Left kidney (tissue), 1 donor: ENCODE measurements at regions not wholly inside any gene's neighbourhood (a gene's known extent, or its start where the extent isn't known, plus 50 kb on each side); places are given as distances from the start of the nearest gene placed in this dataset.
"Not testable (repeated sequence)": the region's sequence is repeated elsewhere in the genome, so short reads cannot be mapped to it uniquely, and the experiment has no call there.

ENCODE experiments used
- DNase-seq: peaks from one replicate; pipeline ENCODE4 v3.0.0-alpha.2; 2013

DNA sequence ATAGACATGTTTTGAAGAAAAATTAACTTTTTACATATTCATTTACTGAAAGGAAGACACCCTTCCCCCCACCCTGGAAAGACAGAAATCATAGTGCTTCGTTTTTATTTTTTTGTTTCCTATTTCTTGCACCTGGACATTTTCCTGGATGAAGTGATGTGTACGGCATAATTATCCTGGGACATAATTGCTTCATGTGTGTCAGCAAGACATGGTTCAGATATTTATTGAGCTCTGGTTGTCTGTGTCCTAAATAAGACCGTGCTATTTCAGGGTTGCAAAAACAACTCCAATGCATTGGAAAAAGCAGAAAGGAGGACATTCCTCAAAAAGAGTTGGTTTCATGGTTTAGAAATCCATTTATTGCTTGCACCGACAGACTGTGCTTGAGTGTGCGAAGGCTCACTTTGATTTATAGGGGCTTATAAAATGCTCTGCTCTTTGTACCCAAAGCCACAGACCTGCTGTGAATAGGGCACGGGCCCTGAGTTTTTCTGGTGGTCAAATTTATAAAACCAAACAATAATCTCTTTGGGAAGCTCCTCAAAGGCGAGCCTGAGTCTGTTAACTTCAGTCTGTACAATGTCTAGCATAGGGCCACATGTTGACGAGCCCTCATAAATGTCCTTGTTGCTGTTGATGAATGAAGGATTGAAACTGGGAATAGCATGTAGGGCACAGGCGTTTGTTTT is 179.5 kb downstream of the SOX4 start:
- DNase-seq = no peak

- DNase-seq = no peak
Measured at GRCh38 chr6:21773576-21773968, 180.0 kb downstream of the SOX4 start.

- DNase-seq = no peak
Measured at GRCh38 chr6:21777846-21778245, 184.3 kb downstream of the SOX4 start.

DNA sequence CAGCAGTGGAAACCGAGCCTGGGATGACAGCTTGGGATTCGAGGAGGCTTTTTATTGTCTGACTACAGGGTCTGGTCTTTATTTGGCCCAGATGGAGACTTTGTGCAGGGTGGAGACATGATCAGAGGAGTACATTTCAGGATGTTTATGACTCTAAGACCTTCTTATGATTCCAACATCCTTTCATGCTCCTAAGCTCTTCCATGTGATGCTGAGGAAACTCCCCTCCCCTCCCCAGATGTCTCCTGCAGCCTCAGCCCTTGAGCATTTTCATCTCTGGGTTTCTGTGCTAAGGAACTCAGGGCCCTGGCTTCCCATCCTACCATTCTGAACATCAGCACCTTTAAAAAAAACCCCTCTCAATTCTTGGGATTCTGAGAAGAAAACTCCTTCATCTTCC is 186.6 kb downstream of the SOX4 start:
- DNase-seq = no peak

DNA sequence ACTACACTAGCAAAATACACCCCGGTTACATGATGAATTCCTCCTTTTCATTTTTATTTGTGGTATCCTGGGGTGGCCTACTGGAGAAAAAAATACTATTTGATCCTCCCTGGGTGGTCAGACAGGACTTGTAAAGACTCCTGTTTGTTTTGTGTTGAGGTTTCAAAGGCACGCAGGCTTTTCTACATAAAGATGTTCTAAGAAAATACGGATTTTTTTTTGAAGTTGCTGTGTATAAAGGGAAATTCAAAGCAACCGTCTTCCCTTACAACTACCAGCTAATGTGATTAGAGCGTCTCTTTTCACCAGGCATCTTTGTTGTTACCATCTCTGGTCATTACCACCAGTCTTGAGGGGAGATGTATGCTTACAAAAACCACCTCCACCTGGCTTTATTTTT is 187.1 kb downstream of the SOX4 start:
- no peak for DNase-seq

GRCh38 chr6:21781128-21781527 is 187.6 kb downstream of the SOX4 start:
- DNase-seq = no peak

DNA sequence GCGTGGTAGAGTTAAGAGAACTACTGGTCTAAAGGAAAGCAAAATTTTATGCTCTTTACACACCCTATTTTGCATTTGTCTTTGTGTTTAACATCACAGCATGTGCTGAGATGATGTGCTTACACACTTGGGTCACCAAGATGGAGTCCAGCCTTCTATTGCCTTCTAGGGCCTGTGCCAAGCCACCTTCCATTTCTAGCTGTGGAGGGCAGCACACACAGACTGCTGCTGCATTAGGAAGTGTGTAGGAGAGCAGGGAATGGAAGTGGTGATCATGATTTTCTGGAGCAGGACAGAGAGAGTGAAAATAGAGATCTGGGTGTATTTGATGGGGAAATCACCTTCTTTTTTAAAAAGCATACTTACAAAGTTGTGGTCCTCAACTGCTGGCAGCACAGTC is 191.6 kb downstream of the SOX4 start:
- no peak for DNase-seq

GRCh38 chr6:21791056-21791455 is 197.5 kb downstream of the SOX4 start:
- DNase-seq = no peak

DNA sequence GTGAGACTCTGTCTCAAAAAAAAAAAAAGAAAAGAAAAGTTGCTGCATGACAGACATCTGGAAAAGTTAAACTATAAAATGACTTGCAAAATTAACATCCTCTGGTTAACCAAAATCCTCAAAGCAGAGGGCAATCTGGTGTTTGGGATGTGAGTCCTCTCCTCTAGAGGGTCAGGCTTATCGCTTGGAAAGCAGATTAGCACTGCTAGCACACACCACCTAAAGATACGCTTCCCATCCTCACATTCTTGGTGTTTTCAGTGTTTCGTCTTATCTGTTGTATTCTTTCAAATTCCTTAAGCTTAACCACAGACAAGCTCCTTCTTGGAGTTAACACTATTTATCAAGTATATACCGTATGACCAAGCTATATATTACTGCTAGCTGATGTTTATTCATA is 198.0 kb downstream of the SOX4 start:
- no peak for DNase-seq

DNA sequence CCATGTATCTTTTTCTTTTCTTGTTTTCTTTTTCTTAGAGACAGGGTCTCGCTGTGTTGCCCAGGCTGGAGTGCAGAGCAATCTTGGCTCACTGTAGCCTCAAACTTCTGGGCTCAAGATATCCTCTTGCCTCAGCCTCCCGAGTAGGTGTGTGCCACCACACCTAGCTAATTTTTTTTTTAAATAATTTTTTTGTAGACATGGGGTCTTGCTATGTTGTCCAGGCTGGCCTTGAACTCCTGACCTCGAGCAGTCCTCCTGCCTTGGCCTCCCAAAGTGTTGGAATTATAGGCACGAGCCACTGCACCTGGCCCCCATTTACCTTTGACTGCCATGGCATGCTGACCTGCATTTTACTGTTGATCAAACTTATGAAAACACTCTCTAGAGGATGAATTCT is 198.6 kb downstream of the SOX4 start:
- no peak for DNase-seq

DNA sequence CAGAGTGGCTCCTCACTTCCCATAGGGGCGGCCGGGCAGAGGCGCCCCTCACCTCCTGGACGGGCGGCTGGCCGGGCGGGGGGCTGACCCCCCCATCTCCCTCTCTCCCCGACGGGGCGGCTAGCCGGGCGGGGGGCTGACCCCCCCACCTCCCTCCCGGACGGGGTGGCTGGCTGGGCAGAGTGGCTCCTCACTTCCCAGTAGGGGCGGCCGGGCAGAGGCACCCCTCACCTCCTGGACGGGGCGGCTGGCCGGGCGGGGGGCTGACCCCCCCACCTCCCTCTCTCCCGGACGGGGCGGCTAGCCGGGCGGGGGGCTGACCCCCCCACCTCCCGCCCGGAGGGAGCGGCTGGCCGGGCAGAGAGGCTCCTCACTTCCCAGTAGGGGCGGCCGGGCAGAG is 203.4 kb downstream of the SOX4 start:
- DNase-seq = not testable (repeated sequence)

DNA sequence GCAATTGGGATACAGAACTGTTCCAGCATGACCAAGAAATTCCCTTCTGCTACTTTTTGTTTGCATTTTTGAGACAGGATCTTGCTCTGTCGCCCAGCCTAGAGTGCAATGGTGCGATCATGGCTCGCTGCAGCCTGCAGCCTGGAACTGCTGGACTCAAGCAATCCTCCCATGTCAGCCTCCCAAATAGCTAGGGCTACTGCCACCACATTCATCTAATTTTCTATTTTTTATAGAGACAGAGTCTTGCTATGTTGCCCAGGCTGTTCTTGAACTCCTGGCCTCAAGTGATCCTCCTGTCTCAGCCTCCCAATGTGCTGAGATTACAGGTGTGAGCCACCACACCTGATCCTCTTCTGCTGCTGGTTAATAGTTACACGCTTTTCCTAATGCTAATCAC is 204.9 kb downstream of the SOX4 start:
- DNase-seq = no peak

GRCh38 chr6:21800330-21800729 is 206.8 kb downstream of the SOX4 start:
- DNase-seq = no peak

DNA sequence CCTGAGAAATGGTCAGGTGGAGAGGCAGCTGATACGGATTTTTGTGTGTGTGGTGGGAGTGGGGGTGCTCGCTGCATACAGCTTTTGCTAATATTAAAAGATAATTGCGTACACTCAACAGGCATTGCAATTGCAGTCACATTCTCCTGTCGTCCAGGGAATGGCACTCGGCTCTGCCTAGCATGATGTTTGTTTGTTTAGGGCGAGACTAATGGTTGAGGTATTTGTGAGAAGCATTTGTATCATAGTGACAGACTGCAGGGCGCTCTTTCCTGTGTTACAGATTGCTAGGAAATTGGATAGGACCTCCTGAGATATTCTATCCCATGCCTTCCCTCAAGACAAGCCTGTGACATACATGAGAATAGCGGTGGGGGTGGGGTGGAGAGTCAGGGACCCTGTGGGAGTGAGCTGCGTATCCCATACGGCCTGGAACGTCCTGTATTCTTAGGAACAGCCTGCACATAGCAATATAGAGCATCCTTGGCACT is 207.4 kb downstream of the SOX4 start:
- DNase-seq = no peak

GRCh38 chr6:21801446-21802174 is 208.1 kb downstream of the SOX4 start:
- DNase-seq = no peak

- DNase-seq = no peak
Measured at GRCh38 chr6:21802175-21802822, 208.7 kb downstream of the SOX4 start.

DNA sequence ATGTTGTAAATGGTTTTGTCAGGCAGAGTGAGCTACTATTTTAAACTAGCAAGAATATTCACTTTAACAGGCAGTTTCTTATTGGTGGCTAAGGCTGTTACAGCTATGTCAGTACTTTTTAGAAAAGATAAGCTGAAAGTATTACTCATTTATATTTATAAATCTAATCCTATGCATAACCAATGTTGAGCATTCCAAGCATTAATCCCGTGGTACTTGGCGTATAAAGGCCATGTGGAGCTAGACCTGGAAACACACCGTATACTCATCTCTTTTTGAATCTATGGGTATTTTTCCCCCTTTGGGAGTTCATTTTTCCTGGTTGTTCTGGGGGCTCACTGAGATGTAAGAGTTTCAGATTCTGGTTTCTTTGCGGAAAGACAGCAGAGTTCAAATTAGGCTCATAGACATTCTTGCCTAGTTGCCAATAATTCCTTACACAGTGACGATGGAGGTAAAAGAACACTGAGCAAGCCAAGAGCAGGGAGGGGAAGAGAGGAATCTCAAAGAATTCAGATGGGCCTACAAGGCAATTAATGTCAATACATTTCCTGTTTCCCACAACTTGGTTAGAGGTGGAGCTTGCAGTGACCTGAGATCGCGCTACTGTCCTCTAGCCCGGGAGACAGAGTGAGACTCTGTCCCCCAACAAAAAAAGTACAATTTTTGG is 211.5 kb downstream of the SOX4 start:
- DNase-seq = no peak

GRCh38 chr6:21807299-21808044 is 213.9 kb downstream of the SOX4 start:
- DNase-seq = no peak

DNA sequence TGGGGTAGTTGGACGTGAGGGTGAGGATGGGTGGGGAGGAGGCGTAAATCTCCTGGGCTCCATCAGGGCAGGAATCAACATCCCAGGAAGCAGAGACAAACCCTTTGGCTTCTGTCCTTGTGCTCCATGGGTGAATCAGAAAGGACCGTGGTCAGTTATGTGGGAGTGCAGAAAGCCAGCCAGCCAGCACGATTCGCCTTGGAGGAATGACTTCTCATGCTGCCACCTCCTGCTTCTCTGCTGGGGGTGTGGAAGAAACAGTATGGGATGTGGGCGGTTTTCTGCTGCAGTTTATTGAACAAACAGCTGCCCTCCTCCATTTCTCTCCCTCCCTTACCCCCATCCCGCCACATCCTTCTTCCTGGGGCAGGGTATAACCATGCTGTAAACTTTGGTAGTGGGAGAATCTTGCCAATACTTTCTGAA is 214.5 kb downstream of the SOX4 start:
- DNase-seq = no peak

DNA sequence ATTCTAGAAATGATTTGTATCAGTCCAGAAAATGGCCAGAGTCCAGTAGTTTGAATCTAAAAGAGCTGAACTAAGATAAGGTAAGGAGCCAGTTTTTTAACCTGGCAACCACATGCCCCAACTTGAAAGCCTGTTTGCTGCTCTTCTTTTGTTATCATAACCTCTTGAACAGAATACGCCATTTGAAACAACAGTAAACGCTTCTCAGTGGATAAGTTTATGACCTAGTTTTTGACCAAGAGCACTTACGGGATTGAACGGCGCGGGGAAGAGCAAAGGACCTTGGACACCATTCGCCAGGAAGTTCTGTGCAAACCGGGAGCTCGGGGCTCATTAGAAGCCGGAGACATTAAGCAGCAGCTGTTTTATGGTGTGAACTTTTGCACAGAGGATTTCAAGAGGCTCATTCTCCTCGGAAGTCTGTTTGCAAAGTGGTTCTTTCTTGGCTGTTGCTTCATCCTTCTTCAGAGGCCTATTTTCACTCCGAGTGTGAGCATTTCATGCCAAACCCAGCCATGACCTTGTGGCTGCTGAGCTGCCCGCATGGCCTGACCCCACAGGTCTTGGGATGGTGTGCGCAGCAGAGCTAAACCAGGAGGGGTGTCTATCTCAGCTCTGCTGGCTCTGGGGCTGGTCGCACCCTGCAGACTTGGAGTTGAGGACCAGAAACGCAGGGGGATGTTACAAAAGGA is 215.1 kb downstream of the SOX4 start:
- no peak for DNase-seq

DNA sequence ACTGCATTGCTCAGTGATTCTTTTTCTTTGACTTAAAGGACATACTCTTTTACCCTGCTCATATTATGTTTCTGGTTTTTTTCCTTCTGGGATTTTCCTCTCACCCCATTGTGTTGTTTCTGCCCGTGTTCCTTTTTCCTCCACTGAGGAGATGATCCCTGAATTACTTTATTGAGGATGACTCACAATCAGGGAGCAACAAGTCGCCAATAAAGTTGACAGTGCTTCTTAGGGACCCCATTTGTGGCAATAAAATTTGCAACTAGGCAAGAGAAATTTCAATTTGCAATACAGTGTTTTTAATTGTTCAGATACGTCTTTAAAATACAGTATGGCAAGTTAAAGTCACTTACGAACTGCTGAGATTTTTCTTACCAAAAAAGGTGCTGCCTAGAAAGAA is 217.9 kb downstream of the SOX4 start:
- no peak for DNase-seq
